Neural cell (in vitro differentiated cells): ENCODE measurements at regions not wholly inside any gene's neighbourhood (a gene's known extent, or its start where the extent isn't known, plus 50 kb on each side); places are given as distances from the start of the nearest gene placed in this dataset.

Experiments
- H2AFZ ChIP-seq: fragments of 200-600, 300-800 bp; sonication (generic), shearing (Covaris generic); 2 replicates; pipeline ENCODE4 v1.6.0; 2014; ENCODE audit warnings: low read depth, mild to moderate bottlenecking, antibody characterized with exemption, low read length, moderate library complexity
- H3F3A ChIP-seq: fragments of 200-600 bp; shearing (Covaris generic); 2 replicates; pipeline ENCODE4 v1.6.1; 2016; ENCODE audit warnings: mild to moderate bottlenecking, moderate library complexity, mixed read lengths, antibody characterized with exemption, low read length; ENCODE audit not compliant: insufficient read depth, poor library complexity, severe bottlenecking
- H3K27ac ChIP-seq: fragments of 200-600, 300-800 bp; sonication (generic), shearing (Covaris generic); 2 replicates; pipeline ENCODE4 v1.5.1; 2014; ENCODE audit warnings: mild to moderate bottlenecking, low read length, moderate library complexity
- H3K27me3 ChIP-seq: fragments of 300-800, 200-600 bp; sonication (generic), shearing (Covaris generic); 2 replicates; pipeline ENCODE4 v1.6.0; 2014; ENCODE audit warnings: mild to moderate bottlenecking, low read depth, low read length, moderate library complexity; ENCODE audit not compliant: insufficient read depth
- H3K36me3 ChIP-seq: fragments of 300-800, 200-600 bp; sonication (generic), shearing (Covaris generic); 2 replicates; pipeline ENCODE4 v1.5.1; 2014; ENCODE audit warnings: mild to moderate bottlenecking, antibody characterized with exemption, low read length, moderate library complexity; ENCODE audit not compliant: insufficient read depth
- H3K4me2 ChIP-seq: fragments of 300-800, 200-600 bp; sonication (generic), shearing (Covaris generic); 2 replicates; pipeline ENCODE4 v1.6.0; 2014; ENCODE audit warnings: mild to moderate bottlenecking, low read length
- H3K4me3 ChIP-seq: fragments of 300-800, 200-600 bp; sonication (generic), shearing (Covaris generic); 2 replicates; pipeline ENCODE4 v1.5.1; 2014; ENCODE audit warnings: mild to moderate bottlenecking, low read length, moderate library complexity
- H3K79me2 ChIP-seq: fragments of 200-600 bp; shearing (Covaris generic); replicated peaks from 2 replicates; pipeline ENCODE4 v1.6.0; 2014; ENCODE audit warnings: mild to moderate bottlenecking, low read length, moderate library complexity; ENCODE audit not compliant: insufficient read depth
- H3K9ac ChIP-seq: fragments of 300-800, 200-600 bp; sonication (generic), shearing (Covaris generic); 2 replicates; pipeline ENCODE4 v1.6.1; 2016; ENCODE audit warnings: mild to moderate bottlenecking, low read length, mixed read lengths
- H3K9me2 ChIP-seq: fragments of 200-600 bp; shearing (Covaris generic); 2 replicates; pipeline ENCODE4 v1.6.1; 2016; ENCODE audit warnings: mild to moderate bottlenecking, low read length, mixed read lengths; ENCODE audit not compliant: insufficient read depth
- H3K9me3 ChIP-seq: fragments of 200-600, 300-800 bp; sonication (generic), shearing (Covaris generic); 2 replicates; pipeline ENCODE4 v1.6.1; 2016; ENCODE audit warnings: mild to moderate bottlenecking, mixed run types, low read length, moderate library complexity, mixed read lengths
- H4K20me1 ChIP-seq: fragments of 200-600 bp; shearing (Covaris generic); 2 replicates; pipeline ENCODE4 v1.6.1; 2016; ENCODE audit warnings: mild to moderate bottlenecking, mixed run types; ENCODE audit not compliant: insufficient read depth
- EP300 ChIP-seq: fragments of 450-650 bp; conservative IDR thresholded peaks from 2 replicates; pipeline ENCODE4 v1.6.1; 2014; ENCODE audit warnings: antibody characterized with exemption, mild to moderate bottlenecking, moderate library complexity; ENCODE audit not compliant: poor library complexity, severe bottlenecking
- EZH2 ChIP-seq: fragments of 200-600, 300-800 bp; shearing (Covaris generic), sonication (generic); IDR thresholded peaks from 2 replicates; pipeline ENCODE4 v1.6.1; 2014; ENCODE audit warnings: antibody characterized with exemption, low read length, borderline replicate concordance, mild to moderate bottlenecking; ENCODE audit not compliant: insufficient read depth, poor library complexity, severe bottlenecking
- MXI1 ChIP-seq: fragments of 450-650 bp; conservative IDR thresholded peaks from 2 replicates; pipeline ENCODE4 v1.6.1; 2014; ENCODE audit warnings: antibody characterized with exemption, mild to moderate bottlenecking; ENCODE audit not compliant: poor library complexity, severe bottlenecking
- POLR2AphosphoS5 ChIP-seq: IDR thresholded peaks from 2 replicates; pipeline ENCODE4 v1.6.1; 2012
- RAD21 ChIP-seq: fragments of 450-650 bp; conservative IDR thresholded peaks from 2 replicates; pipeline ENCODE4 v1.6.1; 2014; ENCODE audit warnings: antibody characterized with exemption, mild to moderate bottlenecking, moderate library complexity
- SMC3 ChIP-seq: fragments of 450-650 bp; conservative IDR thresholded peaks from 2 replicates; pipeline ENCODE4 v1.6.1; 2014; ENCODE audit warnings: antibody characterized with exemption, mild to moderate bottlenecking, moderate library complexity; ENCODE audit not compliant: poor library complexity
- TAF1 ChIP-seq: IDR thresholded peaks from 2 replicates; pipeline ENCODE4 v1.6.1; 2012; ENCODE audit warnings: low read depth
- TF ChIP-seq, protein P1 (sequence below): IDR thresholded peaks from 2 replicates; pipeline ENCODE4 v1.6.1; 2012; ENCODE audit warnings: borderline replicate concordance
- TF ChIP-seq, protein P2 (sequence below): fragments of 450-650 bp; IDR thresholded peaks from 2 replicates; pipeline ENCODE4 v1.5.1; 2014; ENCODE audit warnings: antibody characterized with exemption, mild to moderate bottlenecking, moderate library complexity; ENCODE audit not compliant: poor library complexity, severe bottlenecking

DNA sequence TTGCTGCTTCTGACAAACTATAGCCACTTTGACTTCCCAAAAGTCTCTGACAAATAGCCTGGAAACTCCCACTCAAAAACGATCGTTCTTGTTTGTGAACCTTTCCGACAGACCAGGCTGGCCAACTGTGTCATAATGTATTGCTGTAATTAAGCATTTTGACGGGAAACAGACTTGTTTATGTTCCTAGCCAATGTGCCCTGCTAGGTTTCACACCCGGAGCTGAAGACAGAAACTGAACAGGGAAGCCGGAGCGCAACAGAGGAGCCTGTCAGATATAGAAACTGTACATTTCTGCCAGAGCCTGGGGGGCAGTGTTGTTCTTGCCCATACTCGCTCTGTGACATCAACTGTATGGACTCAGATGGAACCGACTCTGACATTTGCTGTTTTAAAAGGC, 55.3 kb upstream of the C7orf33 start:
- Histone ChIP-seq H3K4me2 (no peak overlapping the region), H3K36me3 (no peaks in the 10 kb centered on the region), H3K27ac (no peak overlapping the region), H2AFZ (no peak overlapping the region), H3K4me3 (no peak overlapping the region), H3K9ac (no peak overlapping the region), H3K27me3 (no peaks in the 10 kb centered on the region), H4K20me1 (no peaks in the 10 kb centered on the region), H3K9me2 (no peaks in the 10 kb centered on the region), H3F3A (no peaks in the 10 kb centered on the region), H3K79me2 (no peaks in the 10 kb centered on the region), H3K9me3 (no peaks in the 10 kb centered on the region)
- TF ChIP-seq TAF1 (no peak), RAD21 (no peak), MXI1 (no peak), SMC3 (no peak), EP300 (no peak), EZH2 (no peak), POLR2AphosphoS5 (no peak)
- TF ChIP-seq, protein P1, sequence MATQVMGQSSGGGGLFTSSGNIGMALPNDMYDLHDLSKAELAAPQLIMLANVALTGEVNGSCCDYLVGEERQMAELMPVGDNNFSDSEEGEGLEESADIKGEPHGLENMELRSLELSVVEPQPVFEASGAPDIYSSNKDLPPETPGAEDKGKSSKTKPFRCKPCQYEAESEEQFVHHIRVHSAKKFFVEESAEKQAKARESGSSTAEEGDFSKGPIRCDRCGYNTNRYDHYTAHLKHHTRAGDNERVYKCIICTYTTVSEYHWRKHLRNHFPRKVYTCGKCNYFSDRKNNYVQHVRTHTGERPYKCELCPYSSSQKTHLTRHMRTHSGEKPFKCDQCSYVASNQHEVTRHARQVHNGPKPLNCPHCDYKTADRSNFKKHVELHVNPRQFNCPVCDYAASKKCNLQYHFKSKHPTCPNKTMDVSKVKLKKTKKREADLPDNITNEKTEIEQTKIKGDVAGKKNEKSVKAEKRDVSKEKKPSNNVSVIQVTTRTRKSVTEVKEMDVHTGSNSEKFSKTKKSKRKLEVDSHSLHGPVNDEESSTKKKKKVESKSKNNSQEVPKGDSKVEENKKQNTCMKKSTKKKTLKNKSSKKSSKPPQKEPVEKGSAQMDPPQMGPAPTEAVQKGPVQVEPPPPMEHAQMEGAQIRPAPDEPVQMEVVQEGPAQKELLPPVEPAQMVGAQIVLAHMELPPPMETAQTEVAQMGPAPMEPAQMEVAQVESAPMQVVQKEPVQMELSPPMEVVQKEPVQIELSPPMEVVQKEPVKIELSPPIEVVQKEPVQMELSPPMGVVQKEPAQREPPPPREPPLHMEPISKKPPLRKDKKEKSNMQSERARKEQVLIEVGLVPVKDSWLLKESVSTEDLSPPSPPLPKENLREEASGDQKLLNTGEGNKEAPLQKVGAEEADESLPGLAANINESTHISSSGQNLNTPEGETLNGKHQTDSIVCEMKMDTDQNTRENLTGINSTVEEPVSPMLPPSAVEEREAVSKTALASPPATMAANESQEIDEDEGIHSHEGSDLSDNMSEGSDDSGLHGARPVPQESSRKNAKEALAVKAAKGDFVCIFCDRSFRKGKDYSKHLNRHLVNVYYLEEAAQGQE = no peak
- TF ChIP-seq, protein P2, sequence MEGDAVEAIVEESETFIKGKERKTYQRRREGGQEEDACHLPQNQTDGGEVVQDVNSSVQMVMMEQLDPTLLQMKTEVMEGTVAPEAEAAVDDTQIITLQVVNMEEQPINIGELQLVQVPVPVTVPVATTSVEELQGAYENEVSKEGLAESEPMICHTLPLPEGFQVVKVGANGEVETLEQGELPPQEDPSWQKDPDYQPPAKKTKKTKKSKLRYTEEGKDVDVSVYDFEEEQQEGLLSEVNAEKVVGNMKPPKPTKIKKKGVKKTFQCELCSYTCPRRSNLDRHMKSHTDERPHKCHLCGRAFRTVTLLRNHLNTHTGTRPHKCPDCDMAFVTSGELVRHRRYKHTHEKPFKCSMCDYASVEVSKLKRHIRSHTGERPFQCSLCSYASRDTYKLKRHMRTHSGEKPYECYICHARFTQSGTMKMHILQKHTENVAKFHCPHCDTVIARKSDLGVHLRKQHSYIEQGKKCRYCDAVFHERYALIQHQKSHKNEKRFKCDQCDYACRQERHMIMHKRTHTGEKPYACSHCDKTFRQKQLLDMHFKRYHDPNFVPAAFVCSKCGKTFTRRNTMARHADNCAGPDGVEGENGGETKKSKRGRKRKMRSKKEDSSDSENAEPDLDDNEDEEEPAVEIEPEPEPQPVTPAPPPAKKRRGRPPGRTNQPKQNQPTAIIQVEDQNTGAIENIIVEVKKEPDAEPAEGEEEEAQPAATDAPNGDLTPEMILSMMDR = no peak

DNA sequence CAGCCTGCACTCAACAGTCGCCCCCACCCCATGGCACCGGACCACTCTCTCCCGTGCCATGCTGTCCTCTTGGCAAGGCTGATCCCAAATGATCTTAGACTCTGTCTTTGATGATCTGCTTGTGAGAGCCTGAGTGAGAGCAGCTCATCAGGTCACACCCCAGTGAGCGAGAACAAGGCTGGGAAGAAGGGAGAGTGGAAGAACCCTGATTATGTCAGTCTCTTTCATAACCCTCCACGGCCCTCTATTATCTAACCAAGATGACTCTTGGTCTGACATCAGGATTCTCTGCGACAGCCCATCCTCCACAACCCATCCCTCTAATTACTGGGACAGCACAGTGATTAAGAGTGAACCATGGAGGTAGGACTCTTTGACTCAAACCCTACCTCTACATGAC, 53.1 kb upstream of the C7orf33 start:
- H3K9ac ChIP-seq = no peak overlapping the region
- no peaks in the 10 kb centered on the region for H3K27me3 ChIP-seq
- H3K4me2 ChIP-seq = no peak overlapping the region
- no peaks in the 10 kb centered on the region for H4K20me1 ChIP-seq
- no peaks in the 10 kb centered on the region for H3K9me3 ChIP-seq
- H3K27ac ChIP-seq = no peak overlapping the region
- no peak overlapping the region for H2AFZ ChIP-seq
- no peak for TF ChIP-seq RAD21
- no peak for TF ChIP-seq SMC3
- TF ChIP-seq, protein P1 = no peak
- TF ChIP-seq TAF1 = no peak
- no peak for TF ChIP-seq EP300
- TF ChIP-seq, protein P2 = no peak
- TF ChIP-seq MXI1 = no peak
- no peak for TF ChIP-seq EZH2
- TF ChIP-seq POLR2AphosphoS5 = no peak
- H3K79me2 ChIP-seq = no peaks in the 10 kb centered on the region
- H3K9me2 ChIP-seq = no peaks in the 10 kb centered on the region
- no peaks in the 10 kb centered on the region for H3F3A ChIP-seq
- H3K4me3 ChIP-seq = no peak overlapping the region
- no peaks in the 10 kb centered on the region for H3K36me3 ChIP-seq
